Stimulated activated CD4-positive, alpha-beta T cell treated with anti-CD3 and anti-CD28 coated beads, Interleukin-2, amount 100 ng/mL, for 24 hours (primary cell): ENCODE measurements at regions not wholly inside any gene's neighbourhood (a gene's known extent, or its start where the extent isn't known, plus 50 kb on each side); places are given as distances from the start of the nearest gene placed in this dataset.

Experiments
- DNase-seq, 2 donors: peaks; one replicate each; pipeline ENCODE4 v3.0.0-alpha.2; 2020

GRCh38 chr13:48892053-48892687, 83.5 kb upstream of the FNDC3A start:
- DNase-seq: no peak

DNA sequence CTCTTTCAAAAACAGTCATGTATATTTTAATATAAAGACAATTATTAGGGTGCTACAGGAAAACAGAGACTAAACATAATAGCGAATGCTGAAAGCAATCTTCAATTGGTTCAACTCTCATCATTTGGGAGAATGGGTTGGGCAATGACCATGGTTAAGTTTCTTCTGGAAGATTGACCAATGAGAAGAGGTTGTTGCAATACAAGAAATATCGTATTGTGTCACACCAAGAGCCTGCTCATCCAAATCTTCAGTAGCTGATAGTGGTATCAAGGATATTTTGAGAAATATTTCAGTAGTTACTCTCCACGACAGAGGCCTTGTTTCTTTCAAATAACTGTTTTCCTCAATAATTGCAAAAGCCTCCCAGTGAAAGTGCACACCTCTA, 83.0 kb upstream of the FNDC3A start:
- DNase-seq: no peak

DNA sequence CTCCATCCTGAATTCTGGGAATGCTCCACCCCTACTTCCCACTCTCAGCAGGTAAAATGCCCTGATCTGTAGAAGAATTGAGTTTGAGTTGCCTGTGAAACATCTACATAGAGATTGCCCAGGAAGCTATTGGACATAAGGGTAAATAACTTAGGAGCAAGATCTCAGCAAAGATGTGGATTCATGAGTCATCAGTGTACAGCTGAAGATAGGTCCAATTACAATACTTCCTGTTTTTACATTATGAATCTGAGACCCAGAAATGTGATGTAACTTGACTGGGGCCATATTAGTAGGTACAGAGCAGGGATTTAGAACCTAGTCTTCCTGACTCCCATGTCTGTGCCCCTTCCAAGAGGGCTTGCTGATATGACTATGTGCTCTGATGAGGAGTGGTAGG, 79.4 kb upstream of the FNDC3A start:
- DNase-seq: no peak

GRCh38 chr13:48901781-48902180, 73.9 kb upstream of the FNDC3A start:
- DNase-seq: no peak

DNA sequence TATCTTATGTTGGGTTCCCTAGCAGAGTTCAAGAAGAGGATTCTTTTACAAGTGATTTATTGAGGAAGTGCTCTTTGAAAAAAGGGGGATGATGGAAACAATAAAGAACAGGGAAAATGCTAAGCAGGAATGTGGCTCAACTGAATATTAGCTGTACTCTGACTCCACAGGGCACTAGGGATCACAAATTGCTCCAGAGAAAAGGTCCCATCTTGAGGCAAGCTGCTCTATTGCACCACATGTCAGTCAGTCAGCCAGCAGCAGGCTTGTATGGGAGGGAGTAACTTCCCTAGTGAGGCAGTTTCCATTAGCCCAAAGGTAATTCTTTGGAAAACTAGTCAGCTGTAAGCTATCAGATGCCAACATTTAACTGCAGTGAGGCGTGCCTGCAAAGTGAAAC, 73.3 kb upstream of the FNDC3A start:
- no peak for DNase-seq

DNA sequence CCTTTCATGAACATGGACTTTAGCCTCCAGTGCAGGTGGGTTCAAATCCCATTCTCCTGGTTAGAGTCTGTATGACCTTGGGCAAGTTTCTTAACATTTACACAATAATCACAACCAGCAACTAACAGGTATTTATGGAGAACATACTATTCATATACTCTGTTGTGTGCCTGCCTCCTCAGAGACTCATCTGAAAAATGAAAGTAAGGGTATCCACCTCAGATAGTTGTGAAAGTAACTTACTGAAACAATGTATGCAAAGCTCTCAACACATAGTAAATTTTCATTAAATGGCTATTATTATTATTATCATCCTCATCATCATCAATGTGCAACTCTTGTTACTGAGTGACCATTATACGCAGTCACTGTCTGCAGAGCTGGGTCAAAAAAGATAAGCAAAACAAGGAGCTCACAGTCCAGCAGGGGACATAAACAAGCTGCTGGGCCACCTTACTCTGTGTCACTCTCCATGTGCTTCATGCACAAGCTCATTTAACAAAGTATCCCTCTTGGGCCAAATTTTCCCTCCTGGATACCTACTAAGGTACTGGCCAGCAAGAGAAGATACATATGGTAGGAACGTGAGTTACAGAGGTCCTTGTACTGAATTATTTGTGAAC, 70.9 kb upstream of the FNDC3A start:
- DNase-seq: no peak

DNA sequence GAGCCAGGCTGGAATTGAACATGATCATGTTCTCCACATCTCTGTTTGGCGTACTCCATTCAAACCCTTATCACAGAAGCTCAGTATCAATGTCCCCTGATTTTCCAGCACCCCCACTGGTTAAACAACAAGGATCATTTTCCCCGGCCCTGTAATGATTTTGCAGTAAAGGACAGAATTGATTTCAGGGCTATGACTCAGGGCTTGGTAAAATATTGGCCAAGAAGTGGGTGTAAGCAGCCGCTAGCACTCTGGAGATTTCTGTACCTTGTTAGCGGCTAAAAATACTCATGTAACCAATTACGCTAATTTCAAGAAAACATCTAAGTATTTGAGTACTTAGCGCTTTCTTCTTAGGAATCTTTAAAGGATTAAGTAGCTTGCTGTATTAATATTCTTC, 69.5 kb upstream of the FNDC3A start:
- DNase-seq: no peak

- no peak for DNase-seq
Observed at GRCh38 chr13:48908381-48909055, 67.2 kb upstream of the FNDC3A start.

DNA sequence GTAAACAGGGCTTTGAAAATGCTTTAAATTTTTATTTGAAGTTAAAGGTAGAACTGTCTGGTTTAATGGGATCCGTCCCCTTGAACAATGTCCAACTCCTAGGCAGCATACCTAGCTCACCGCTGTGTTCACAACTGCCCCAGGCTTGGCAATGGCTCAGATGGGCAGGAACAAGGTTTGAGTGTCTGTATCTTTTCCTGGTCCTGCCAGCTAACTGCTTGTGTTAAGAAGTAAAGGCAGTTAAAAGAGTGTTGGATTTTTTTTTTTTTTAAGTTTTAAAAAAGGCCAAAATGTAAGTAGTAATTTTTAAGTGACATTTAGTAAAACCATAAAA, 66.7 kb upstream of the FNDC3A start:
- no peak for DNase-seq

DNA sequence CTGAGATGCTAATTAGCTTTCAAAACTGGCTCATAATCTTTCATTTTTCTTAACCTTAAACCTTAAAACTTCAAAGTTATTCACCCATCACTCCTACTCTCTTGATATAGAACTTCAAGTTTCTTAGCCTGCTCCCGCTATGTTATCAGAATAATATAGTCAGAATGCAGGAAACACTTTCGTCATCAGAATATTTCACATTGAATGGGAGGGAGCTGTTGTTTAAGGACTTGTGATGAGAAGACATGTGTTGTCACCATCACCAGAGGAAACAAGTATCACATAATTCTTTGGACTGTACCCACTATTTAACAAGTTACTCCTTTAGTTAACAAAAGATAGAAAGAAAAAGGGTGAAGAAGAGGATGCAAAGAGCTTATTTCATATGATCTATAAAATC, 65.0 kb upstream of the FNDC3A start:
- no peak for DNase-seq

DNA sequence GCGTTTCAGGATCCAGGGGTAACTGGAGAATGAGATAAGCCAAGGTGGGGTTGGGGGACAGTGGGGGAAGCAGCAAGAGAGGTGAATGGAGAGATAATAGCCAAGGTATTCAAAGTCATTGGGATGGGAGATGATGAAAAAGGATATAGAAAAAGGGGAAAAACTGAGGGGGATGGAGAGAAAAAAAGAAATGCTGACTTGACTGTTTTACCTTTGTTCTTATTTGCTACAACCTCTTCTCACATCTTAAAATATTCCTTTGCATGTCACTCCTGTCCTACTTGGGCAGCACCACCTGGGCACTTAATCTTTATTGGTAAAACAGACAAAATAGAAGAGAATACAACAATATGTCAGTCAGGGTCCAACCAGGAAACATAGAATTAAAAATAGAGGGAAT, 56.0 kb upstream of the FNDC3A start:
- DNase-seq: no peak

DNA sequence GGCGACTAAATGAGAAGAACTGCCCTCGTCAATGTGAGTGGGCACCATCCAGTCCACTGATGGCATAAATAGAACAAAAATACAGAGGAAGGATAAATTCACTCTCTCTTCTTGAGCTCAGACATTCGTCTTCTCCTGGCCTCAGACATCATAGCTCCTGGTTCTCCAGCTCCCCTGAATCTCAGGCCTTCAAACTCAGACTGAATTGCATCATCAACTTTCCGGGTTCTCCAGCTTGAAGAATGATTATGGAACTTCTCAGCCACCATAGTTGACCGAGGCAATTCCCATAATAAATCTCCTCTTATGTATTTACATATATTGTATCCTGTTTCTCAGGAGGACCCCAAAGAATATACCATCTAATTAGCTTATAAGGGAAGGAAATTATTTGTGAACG, 55.0 kb upstream of the FNDC3A start:
- DNase-seq: no peak

DNA sequence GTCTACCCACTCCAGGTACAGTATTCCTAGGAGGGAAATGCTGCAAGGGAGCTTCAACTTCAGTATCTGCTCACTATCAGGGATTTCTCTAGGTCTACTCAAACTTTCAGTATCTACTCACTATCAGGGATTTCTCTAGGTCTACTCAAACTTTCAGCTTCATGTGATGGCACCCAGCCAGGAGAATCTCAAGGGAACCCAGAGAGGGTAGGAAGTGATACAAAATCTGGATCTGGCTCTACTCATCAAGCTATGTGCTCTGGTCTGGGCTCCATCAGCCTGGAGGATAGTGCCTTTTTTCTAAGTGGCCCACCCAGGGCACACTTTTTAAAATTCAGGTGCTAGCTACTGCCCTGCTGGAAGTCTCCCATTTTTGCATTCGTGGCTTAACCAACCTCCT, 52.3 kb upstream of the FNDC3A start:
- no peak for DNase-seq

GRCh38 chr13:48925001-48925400, 50.7 kb upstream of the FNDC3A start:
- no peak for DNase-seq
